Ovary (tissue), 3 donors: ENCODE measurements at regions not wholly inside any gene's neighbourhood (a gene's known extent, or its start where the extent isn't known, plus 50 kb on each side); places are given as distances from the start of the nearest gene placed in this dataset.

ENCODE experiments used
- CTCF ChIP-seq, 3 donors: fragments of 450-650 bp in 2 of 3; fragments of 200-600 bp in 1 of 3; IDR thresholded peaks; one replicate each; pipeline versions ENCODE4 v1.5.1 to v1.8.0; 2016 to 2022; ENCODE audit warnings: antibody characterized with exemption in 3 of 3, mild to moderate bottlenecking in 1 of 3
- POLR2A ChIP-seq: fragments of 450-650 bp; IDR thresholded peaks from one replicate; pipeline ENCODE4 v1.6.1; 2017; ENCODE audit warnings: antibody characterized with exemption, mild to moderate bottlenecking, moderate library complexity
- donor health status: DM: no; HTN: no; CAD: no.

DNA sequence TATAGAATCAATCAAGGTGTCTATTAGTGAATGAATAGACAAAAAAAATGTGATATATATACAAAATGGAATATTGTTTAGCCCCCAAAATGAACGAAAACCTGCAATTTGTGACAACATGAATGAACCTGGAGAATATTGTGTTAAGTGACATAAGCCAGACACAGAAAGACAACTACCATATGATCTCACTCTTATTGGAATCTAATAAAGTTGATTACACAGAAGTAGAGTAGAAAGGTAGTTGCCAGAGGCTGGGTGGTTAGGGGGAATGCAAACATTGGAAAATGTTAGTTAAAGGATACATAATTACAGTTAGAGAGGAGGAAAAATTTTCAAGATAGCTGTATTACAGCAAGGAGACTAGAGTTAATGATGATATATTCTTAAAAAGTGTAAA is 1962.3 kb downstream of the EFNA5 start:
- TF ChIP-seq CTCF (IDR thresholded peaks at IDR 0.05) (no peak), POLR2A (no peak)
